ENCODE measurements at regions not wholly inside any gene's neighbourhood (a gene's known extent, or its start where the extent isn't known, plus 50 kb on each side); places are given as distances from the start of the nearest gene placed in this dataset.

DNA sequence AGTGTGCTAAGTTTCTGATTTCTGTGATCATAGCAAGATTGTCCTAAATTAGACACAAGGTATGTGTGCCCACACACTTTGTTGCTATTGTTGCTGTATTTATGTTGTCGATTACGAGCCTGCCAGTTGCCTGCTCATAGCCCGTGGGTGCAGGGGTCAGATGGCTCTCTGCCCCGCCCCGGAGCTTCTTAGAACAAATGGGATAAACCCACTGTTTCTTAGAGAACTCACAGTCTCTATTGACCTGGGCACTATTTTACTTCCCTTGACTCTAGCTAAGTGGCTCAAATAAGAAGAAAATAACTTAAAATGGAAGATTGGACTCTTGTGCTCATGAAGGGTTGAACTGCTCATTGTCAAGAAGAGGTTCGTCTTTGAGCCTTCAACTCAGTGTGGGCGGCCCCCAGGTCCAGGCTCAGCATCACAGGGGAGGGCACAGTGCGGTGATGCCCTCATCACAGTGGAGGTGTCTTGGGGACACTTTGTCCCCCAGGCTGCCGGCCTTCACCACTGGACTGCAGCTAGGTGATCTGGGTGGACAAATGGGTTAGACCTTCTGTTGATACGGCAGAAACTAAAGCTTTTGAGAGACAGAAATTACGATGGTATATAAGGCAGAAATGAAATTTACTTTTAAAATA, 155.5 kb downstream of the TENT4A start:
- DNase-seq (ENCODE audit: low read depth): no peak

DNA sequence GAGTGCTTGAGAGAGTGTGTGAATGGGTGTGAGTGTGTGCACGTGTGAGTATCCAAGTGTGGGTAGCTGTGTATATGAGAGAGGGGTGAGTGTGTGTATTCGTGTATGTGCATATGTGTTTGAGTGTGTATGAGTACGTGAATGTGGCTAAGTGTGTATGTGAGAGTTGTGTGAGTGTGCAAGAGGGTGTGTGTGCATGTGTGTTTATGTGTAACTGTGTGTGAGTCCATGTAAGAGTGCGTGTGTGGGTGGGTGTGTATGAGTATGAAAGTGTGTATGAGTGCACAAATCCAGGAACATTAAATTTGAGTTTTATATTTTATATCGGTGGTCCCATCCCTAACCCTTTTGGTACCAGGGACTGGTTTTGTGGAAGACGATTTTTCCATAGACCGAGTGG, 156.4 kb downstream of the TENT4A start:
- TF ChIP-seq, protein P1, sequence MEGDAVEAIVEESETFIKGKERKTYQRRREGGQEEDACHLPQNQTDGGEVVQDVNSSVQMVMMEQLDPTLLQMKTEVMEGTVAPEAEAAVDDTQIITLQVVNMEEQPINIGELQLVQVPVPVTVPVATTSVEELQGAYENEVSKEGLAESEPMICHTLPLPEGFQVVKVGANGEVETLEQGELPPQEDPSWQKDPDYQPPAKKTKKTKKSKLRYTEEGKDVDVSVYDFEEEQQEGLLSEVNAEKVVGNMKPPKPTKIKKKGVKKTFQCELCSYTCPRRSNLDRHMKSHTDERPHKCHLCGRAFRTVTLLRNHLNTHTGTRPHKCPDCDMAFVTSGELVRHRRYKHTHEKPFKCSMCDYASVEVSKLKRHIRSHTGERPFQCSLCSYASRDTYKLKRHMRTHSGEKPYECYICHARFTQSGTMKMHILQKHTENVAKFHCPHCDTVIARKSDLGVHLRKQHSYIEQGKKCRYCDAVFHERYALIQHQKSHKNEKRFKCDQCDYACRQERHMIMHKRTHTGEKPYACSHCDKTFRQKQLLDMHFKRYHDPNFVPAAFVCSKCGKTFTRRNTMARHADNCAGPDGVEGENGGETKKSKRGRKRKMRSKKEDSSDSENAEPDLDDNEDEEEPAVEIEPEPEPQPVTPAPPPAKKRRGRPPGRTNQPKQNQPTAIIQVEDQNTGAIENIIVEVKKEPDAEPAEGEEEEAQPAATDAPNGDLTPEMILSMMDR (IDR thresholded peaks at IDR 0.05; ENCODE audit: low read length, missing control alignments): no peak
- no peak overlapping the region for H3K4me3 ChIP-seq (replicated peaks; ENCODE audit: low read depth, low read length)
- DNase-seq (ENCODE audit: low read depth): no peak

More for the DNA sequence above, 155.5 kb downstream of the TENT4A start:
- no peak overlapping the region for H3K4me3 ChIP-seq (replicated peaks; ENCODE audit: low read depth, low read length)
- TF ChIP-seq, protein P1 (IDR thresholded peaks at IDR 0.05; ENCODE audit: low read length, missing control alignments): no peak

DNA sequence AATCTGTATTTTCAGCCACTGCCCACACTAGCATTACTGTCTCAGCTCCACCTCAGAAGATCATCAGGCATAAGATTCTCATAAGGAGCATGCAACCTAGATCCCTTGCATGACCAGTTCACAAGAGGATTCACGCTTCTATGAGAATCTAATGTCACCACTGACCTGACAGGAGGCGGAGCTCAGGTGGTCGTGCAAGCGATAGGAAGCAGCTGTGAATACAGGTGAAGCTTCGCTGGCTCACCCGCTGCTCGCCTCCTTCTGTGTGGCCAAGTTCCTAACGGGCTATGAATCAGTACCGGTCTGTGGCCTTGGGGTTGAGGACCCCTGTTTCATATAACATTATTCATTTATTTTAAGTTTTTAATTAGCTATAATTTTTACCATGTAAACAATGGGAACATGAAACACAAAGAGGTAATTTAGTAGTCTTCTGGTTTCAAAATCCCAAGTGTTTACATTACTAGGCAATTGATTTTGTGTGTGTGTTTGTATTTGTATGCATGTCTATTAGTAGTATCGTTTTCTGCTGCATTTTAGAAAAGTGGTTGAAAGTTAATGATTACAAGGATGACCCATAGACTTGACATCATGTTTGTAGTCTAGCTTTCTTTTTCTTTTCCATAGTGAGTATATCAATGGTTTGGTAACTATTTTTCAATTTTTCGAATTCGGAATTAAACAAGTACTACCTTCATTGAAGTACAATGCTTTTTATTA, 159.4 kb downstream of the TENT4A start:
- no peak overlapping the region for H3K4me3 ChIP-seq (replicated peaks; ENCODE audit: low read depth, low read length)
- DNase-seq (ENCODE audit: low read depth): no peak
- TF ChIP-seq, protein P1 (IDR thresholded peaks at IDR 0.05; ENCODE audit: low read length, missing control alignments): no peak

DNA sequence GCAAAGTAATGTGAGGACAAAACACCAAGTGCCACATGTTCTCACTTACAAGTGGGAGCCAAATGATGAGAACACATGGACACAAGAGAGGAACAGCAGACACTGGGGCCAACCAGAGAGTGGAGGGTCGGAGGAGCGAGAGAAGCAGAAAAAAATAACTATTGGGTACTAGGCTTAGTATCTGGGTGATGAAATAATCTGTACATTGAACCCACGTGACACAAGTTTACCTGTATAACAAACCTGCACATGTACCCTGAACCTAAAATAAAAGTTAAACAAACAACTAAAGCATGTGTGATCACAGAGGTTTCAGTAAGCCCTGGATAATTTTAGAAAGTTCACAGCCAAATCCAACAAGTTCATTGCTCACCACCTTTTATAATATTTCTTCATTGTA, 160.1 kb downstream of the TENT4A start:
- no peak for DNase-seq (ENCODE audit: low read depth)
- TF ChIP-seq, protein P1 (IDR thresholded peaks at IDR 0.05; ENCODE audit: low read length, missing control alignments): no peak
- H3K4me3 ChIP-seq (replicated peaks; ENCODE audit: low read depth, low read length): no peak overlapping the region

DNA sequence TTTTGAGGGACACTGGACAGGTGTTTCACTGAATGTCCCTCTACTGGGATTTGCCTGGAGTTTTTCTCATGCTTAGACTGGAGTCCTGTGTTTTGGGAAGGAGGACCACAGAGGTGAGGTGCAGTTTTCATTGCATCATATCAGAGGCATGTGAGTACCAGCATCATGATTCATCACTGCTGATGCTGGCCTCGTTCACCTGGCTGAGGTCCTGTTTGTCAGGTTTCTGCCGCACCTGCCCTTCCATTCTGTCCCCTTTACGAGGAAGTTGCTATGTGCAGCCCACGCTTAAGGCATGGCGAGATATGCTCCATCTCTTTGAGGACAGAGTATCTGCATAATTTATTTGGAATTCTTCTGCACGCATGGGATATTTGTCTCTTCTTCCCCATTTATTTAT, 162.1 kb downstream of the TENT4A start:
- TF ChIP-seq, protein P1 (IDR thresholded peaks at IDR 0.05; ENCODE audit: low read length, missing control alignments): no peak
- no peak for DNase-seq (ENCODE audit: low read depth)

DNA sequence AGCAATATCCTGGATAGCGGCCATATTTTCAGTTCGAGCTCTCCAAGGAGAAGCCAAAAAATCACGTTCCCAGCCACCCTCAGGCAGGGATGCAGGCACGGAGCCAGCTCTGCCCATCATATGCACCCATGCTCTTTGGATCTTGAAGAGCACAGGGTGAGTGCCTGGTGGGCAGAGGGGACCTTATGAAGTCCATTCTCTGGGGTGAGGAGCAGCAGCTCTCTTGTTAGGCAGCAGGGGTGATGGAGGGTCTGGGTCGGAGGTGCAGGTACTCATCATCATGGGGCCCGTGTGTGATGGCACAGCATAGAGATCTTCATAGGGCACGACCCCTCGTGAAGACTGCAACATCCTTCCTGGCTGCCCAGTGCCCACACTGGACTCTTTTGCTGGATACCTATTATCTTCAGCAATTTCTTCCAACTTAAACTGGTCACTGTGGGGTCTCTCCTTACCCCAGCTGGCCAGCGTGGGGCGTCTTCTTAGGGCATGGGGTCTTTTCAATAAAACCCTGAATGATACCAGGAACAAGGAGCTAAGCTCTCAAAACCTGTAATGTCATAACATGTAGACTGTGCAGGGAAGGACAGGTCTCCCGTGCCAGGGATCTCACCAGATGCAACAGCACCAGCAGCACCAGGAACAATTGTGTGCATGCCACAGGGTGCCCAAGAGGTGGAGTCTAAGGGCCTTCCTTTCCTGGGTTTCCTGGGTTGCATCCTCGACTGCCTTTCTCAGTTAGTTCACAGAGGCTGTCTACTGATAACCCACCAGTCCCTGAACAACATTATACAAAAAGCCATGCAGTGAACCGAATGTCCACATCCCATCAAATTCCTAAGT, 165.0 kb downstream of the TENT4A start:
- H3K4me3 ChIP-seq (replicated peaks; ENCODE audit: low read depth, low read length): no peak overlapping the region
- no peak for DNase-seq (ENCODE audit: low read depth)
- TF ChIP-seq, protein P1 (IDR thresholded peaks at IDR 0.05; ENCODE audit: low read length, missing control alignments): no peak

More for the DNA sequence above, 162.1 kb downstream of the TENT4A start:
- no peak overlapping the region for H3K4me3 ChIP-seq (replicated peaks; ENCODE audit: low read depth, low read length)

Data from fibroblast of pulmonary artery (primary cell).